GM08714 (cell line): ENCODE measurements at regions not wholly inside any gene's neighbourhood (a gene's known extent, or its start where the extent isn't known, plus 50 kb on each side); places are given as distances from the start of the nearest gene placed in this dataset.

Experiments
- H3K4me3 ChIP-seq: fragments of 200-500 bp; sonication (Bioruptor generic); 2 replicates; pipeline ENCODE4 v1.5.1; 2014; ENCODE audit warnings: mild to moderate bottlenecking, low read length, inconsistent platforms
- ZNF274 ChIP-seq: IDR thresholded peaks from 2 replicates; pipeline ENCODE4 v1.6.1; 2012; ENCODE audit warnings: mild to moderate bottlenecking, low read depth, low read length

DNA sequence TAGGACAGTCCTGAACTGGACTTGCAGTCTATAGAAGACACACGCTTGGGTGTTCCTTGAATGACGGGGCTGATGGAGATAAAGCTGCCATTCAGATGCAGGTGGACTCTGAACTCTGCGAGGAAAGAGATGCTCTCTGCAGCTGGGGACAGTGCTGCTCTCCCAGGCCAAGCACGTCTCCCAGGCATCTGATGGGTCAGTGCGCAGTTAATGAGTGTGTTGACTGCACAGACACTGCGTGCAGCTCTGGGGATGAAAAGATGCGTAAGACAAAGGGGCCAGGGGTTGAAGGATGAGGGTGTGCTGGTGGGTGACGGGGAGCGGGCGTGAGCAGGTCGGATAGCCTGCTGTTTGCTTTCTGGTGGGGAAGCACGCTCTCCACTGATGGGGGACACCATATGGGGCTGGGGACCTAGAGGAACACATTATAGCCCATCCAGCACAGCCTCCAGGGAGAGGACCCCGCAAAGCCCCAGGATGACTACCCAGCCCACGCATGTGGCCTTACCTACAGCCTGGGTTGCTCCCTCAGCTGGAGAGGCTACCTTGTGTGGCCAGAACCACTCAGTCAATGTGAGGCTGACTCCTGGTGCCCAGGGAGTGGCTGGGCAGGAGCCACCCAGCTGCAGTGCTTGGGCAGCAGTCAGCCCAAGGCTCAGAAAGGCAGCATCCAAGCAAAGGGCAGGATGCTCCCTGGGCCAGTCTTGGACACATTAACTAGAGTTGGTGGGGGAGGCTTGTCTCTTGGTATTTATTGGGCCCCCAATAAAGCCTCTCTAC lies 246.3 kb downstream of the RBFOX3 start:
- TF ChIP-seq ZNF274: no peak
- no peak overlapping the region for H3K4me3 ChIP-seq

DNA sequence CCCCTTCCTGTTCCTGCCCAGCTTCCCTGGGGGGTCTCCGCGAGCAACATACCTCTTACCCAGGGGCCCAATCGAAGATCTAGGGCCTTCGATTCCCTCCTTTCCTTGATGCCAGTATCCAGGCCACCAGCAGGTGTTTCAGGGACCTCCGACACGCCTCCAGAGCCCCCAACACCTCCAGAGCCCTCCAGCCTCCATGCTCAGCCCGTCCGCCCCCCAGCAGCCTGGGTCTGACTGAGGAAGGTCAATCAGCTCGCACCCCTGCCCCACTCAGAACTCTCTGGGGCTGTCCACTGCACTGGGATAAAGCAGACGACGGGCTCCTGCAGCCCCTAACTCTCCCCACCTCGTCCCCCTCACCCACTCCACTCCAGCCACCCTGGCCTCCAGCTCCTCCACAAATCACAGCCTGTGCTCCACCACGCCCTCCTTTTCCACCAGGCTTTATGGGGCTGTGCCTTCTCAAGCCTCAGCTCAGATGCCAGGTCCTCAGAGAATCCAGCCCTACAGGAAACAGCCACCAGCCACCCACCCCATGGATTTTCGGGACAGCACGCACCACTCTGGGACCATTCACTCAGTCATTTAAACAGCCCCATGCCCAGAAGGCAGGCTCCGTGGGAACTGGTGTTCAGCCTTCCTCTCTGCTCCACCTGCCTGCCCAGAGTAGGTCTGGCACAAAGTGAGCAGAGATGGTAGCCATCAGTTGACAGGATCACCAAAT lies 247.1 kb downstream of the RBFOX3 start:
- no peak for TF ChIP-seq ZNF274
- no peak overlapping the region for H3K4me3 ChIP-seq

GRCh38 chr17:79362772-79363305 lies 248.0 kb downstream of the RBFOX3 start:
- no peak for TF ChIP-seq ZNF274
- H3K4me3 ChIP-seq: no peak overlapping the region

- H3K4me3 ChIP-seq: no peak overlapping the region
- no peak for TF ChIP-seq ZNF274
Observed at GRCh38 chr17:79361873-79362771, 248.7 kb downstream of the RBFOX3 start.

- TF ChIP-seq ZNF274: no peak
- no peak overlapping the region for H3K4me3 ChIP-seq
Observed at GRCh38 chr17:79361221-79361734, 249.6 kb downstream of the RBFOX3 start.

DNA sequence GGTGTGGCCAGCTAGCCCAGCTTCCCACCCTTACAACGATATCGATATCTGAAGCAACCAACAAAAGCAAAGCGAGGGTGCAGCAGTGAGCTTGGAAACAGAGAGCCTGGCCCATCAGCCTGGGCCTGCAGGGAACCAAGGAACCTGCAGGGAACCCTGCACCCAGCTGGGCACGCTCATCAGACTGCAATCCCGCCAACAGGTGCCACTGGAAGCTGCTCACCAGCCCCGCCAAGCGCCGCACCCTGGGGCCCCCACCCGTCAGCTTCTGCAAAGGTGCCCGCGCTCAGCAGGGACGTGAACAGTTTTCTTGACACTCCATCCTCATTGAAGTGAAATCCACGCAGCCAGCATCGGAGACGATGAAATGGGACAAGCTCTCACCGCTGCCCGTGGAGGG lies 250.7 kb downstream of the RBFOX3 start:
- no peak overlapping the region for H3K4me3 ChIP-seq
- TF ChIP-seq ZNF274: no peak

DNA sequence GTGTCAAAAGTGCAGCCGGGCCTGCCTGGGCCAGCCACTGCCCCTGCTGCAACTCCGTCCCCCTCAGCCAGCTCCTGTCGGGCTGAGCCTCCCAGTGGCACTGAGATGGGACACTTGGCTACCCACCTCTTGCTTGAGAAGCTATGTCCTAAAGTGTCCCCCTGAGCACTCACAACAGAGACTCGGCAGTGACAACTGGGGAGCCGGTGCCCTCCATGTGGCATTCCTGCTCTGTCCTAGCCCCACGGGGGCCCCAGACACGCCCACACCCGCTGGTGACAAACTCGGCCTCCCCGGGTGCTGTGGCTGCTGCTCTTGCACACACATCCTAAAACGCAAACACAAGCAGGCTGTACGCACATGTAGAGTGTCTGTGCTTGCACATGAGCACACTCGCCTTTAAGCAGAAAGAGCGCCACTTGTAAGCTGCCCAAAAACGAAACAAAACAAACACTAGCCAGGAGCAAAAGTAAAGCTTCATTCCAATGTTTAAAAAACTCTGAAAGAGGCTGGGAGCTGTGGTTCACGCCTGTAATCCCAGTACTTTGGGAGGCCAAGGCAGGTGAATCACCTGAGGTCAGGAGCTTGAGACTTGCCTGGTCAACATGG lies 253.9 kb downstream of the RBFOX3 start:
- no peak overlapping the region for H3K4me3 ChIP-seq
- TF ChIP-seq ZNF274: no peak

GRCh38 chr17:79355165-79355564 lies 255.7 kb downstream of the RBFOX3 start:
- no peak overlapping the region for H3K4me3 ChIP-seq
- no peak for TF ChIP-seq ZNF274

DNA sequence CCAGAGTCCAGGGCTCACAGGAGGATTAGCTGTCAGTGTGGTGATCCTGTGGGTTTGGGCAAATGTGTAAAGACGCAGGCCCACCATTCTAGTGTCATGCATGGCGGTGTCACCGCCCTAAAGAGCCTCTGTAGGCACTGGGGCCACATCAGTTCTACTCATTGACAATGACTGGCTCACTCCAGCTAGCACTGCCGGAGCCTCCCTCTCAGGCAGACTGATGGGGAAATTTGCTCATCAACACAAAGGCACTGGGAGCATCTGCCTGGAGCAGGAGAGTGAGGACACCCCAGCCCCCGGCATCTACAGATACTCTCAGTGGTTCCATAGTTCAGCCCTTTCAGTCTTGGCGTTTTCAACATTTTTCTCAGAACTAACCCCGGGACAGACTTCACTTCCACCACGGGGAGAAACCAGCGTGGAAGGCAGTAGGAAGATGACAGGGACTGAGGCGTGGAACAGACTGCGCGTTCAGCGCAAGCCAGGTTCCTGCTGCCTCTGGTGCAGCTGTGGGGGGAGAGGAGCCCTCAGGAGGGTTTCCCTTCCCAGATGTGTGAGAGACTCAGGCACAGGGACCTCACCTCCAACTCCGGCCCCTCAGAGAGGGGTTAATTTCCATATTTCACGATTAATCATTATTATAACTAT lies 256.6 kb downstream of the RBFOX3 start:
- no peak for TF ChIP-seq ZNF274

DNA sequence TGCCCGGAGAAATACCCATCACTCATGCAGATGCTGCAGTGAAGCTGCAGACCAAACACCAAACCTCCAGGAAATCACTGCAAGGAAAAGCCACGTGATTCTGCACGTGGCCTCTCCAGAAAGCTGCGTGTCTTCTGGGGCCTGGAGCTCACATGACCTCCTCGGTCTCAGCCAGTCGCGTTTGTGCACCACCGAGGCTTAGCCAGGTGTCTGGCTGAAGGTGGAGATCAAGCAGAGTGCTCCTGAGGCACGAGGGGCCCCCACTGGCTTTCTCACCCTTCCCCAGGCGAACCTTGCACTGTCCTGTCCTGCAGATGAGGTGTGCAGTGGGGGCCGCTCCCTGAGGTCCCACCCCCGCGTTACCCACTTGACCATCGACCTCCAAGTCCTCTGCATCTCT lies 257.3 kb downstream of the RBFOX3 start:
- no peak overlapping the region for H3K4me3 ChIP-seq
- no peak for TF ChIP-seq ZNF274

More for the DNA sequence above, 256.6 kb downstream of the RBFOX3 start:
- H3K4me3 ChIP-seq: no peak overlapping the region

GRCh38 chr17:79353016-79353415 lies 257.8 kb downstream of the RBFOX3 start:
- TF ChIP-seq ZNF274: no peak
- H3K4me3 ChIP-seq: no peak overlapping the region

- no peak for TF ChIP-seq ZNF274
- no peak overlapping the region for H3K4me3 ChIP-seq
Observed at GRCh38 chr17:79350533-79350932, 260.3 kb downstream of the RBFOX3 start.

DNA sequence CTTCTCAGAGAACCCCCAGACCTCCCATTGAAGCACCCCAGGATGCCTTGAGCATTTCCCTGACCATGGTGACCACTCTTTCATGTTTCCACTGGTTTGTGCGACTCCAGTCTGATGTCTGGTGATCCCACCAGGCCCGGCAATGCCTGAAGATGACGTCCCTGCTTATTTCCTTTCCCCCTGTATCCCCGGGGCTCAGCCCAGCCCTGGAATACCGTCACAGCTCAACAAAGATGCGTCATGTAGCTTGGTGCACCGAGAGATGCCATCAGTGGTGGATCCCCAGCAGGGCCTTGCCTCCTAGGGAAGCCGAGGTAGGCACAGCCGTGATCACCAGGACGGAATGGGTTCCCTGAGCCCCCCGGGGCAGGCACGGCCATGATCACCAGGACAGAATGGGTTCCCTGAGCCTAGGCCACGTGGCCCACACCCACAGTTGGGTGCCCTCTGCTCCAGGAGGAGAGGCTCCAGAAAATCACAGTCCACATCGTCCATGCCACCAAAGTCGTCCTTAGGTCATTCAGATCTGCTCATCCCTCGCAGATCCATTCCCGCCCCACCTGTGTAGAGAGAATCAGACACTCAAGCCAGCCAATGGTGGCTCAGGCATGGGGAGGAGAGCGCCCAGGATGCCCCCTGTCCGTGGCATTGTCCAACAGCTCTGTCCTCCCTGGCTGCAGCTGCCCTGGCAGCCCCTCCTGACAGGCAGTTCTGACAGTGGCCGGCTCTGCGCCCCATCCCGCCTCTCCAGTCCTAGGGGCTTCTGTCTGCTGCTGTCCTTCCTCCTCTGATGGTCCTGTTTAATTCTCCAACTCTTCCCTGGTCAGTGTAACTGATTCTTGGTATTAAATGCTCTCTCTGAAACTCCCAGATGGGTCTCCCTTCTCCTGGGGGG lies 261.1 kb downstream of the RBFOX3 start:
- no peak for TF ChIP-seq ZNF274
- H3K4me3 ChIP-seq: no peak overlapping the region
